Activated CD4-positive, alpha-beta T cell treated with anti-CD3 and anti-CD28 coated beads, Interleukin-2, Interleukin-6, amounts not matched to agents 100 ng/mL and 50 ng/mL, durations not matched to agents 16 hours and 8 hours (primary cell): ENCODE measurements at regions not wholly inside any gene's neighbourhood (a gene's known extent, or its start where the extent isn't known, plus 50 kb on each side); places are given as distances from the start of the nearest gene placed in this dataset.

Experiments
- DNase-seq: peaks from one replicate; pipeline ENCODE4 v3.0.0-alpha.2; 2020

GRCh38 chr2:126444512-126444911 is 211.4 kb upstream of the GYPC start:
- DNase-seq, result no peak

GRCh38 chr2:126446106-126446695 is 209.8 kb upstream of the GYPC start:
- no peak for DNase-seq

GRCh38 chr2:126448611-126449010 is 207.3 kb upstream of the GYPC start:
- DNase-seq, result no peak

GRCh38 chr2:126449677-126450076 is 206.3 kb upstream of the GYPC start:
- DNase-seq, result no peak

DNA sequence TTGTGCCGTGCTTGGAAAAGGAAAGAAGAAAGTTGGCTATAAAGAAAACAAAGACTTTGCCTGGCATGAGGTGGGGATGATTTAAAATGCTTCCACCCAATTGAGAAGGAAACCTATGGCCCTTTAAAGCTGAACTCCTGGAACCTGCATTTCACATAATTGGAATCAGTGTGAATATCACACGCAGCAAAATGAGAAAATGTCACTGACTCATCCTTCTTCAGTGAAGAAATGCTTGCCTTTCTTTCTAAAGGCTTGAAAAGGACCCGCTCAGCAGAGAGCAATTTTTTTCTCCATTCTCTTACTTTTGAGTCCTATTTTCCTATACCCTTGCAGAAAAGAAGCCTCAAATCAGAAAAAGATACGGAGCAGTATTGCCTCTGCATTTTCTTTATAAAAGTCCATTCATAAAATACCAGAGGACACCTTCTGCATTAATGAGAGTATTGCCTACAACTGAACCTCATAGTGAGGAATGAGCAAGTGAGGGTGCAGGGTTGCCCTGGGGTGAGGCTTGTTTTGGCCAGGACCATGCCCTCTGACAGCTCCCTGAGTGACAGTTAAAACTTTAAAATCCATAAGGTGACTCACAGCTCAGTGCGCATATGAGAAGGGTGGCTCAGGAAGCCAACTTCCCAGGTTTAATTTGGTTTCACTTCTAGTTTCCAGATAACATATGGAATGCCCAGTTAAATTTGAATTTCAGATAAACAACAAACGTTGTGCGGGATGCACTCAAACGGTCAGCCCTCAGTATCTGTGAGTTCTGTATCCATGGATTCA is 191.9 kb upstream of the GYPC start:
- DNase-seq, result no peak

DNA sequence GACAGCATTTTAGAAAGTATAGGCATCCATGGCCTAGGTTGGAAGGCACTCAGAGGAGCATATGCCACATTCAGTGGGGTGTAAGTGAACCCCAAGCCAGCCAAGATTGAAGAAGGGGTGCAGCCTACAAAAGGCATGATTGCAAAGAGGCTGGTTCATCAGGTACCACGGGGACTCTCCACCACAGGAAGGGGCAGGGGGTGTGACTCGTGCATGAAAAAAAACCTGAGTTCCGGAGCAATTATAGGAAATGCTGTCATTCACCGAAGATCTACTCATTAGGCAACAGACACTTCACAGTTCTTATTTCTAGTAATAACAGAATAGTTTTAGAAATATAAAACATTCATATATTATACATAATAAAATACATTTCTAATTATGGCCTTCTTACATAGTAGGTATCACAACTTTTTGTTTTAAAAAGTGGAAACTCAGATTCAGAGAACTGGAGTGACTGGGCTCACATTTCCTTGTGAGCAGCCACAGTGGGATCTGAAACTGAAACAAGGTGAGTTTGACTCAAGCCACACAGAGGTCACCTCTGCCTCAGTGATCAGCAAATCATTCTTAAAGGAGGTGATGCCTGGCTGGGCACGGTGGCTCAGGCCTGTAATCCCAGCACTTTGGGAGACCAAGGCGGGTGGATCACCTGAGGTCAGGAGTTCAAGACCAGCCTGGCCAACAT is 188.4 kb upstream of the GYPC start:
- DNase-seq, result peak; percentile 27

DNA sequence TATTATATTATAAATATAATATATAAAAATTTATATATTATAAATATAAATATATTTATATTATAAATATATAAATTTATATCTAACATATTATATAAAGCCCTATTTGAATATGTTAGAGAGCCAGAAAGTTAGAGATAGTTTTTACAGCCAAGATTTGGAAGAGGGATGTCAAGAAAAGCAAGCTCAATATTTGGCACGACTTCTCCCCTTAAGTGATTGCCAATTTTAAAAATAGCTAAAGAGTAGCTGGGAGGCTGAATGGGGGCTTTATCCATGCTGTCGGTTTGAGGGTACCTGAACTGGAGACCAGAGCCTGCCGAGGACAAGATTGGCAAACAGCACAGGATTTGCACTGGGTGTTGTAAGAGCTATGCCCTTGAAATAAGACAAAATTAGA is 180.9 kb upstream of the GYPC start:
- DNase-seq, result no peak

- DNase-seq, result no peak
These were observed 179.3 kb upstream of the GYPC start for GRCh38 chr2:126476691-126477090.

- DNase-seq, result no peak
These were observed 175.9 kb upstream of the GYPC start for GRCh38 chr2:126480033-126480432.

DNA sequence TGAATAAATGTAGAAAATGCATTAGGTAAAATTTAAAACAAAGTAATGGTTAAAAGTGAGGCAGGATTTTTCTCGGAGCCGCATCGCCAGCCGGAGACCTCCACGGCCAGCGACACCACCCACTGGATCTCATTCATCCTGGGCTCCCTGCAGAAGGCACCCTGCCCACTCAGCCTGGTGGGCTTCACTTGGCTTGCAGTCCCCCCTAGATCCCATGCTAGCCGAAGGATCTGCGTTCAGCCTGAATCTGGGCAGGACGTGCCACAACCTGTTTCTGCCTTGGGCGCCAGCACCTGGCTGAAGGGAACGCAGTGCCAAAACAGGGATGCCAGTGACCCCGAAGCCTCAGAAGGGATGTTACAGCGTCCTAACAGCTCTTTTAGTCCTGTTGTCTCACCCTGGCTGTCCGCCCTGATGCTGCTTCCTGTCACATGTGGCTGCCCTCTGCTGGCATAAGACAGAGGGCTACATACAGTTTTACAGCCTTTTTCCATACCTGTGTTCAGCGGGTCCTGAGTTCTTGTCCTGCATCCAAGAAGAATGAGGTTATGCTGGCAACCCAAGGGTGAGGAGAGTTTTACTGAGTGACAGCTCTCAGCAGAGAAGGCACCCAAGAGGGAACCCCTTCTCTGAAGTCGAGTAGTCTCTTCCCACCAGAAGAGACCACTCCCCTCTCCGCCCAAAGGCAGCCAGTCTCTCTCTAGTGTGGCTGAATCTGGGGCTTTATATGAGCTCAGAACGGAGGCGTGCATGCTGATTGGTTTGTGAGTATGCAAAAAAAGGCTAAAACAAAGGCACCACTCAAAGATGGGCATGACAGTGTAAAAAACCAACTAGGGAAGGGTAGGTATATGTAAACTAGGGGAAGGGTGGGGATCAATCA is 173.1 kb upstream of the GYPC start:
- peak; percentile 7 for DNase-seq

DNA sequence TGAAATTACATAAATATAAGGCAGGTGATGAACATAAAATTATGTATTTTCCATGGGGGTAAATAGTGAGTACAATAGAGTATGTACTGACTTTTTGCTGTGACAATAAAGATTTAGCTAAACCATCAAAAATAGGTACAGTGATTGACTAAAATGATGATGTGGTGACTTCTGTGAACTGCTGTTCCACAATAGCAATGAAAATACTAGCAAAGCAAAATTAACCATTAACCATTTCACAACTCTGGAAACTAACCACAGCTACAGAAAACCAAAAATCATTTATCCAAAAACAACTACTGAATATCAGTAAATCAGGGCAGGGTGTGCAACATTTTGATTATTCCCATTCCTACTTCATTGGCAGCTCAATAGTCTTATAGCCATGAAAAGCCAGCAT is 161.4 kb upstream of the GYPC start:
- DNase-seq, result no peak

GRCh38 chr2:126495189-126495588 is 160.8 kb upstream of the GYPC start:
- no peak for DNase-seq

DNA sequence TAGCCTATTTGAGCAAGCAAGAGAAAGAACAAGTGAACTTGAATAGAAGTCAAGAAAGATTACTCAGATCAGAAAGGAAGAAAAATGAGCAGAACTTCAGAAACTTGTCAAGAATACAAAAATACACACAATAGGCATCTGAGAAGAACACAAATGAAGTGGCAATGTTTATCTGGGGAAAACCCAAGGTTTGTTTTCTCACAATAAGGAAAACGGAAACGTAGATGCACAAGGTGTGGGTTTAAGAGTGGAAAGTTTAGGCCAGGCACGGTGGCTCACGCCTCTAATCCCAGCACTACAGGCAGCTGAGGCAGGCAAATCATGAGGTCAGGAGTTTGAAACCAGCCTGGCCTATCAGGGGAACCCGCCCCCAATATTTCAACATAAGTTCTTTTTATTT is 159.5 kb upstream of the GYPC start:
- peak; percentile 31 for DNase-seq

- no peak for DNase-seq
These were observed 152.5 kb upstream of the GYPC start for GRCh38 chr2:126503476-126503875.

- no peak for DNase-seq
These were observed 151.0 kb upstream of the GYPC start for GRCh38 chr2:126504949-126505348.

DNA sequence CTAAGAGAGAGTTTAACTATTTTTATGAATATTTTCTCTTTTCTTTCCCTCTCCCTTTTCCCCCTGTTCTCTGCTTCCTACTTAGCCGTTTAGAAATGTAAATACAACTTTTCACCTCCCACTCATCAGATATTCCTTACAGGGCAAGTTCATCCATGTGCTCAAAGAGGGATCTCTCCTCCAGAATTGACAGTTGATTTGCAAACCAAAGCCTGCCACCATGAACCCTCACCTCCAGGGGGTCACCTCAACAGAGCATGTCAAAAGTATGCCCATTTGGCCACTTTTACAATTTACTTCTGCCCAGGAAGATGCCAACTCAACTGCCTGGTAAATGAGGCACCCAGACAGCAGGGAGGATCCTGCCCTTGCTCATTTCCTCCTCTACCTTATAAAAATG is 149.2 kb upstream of the GYPC start:
- no peak for DNase-seq

DNA sequence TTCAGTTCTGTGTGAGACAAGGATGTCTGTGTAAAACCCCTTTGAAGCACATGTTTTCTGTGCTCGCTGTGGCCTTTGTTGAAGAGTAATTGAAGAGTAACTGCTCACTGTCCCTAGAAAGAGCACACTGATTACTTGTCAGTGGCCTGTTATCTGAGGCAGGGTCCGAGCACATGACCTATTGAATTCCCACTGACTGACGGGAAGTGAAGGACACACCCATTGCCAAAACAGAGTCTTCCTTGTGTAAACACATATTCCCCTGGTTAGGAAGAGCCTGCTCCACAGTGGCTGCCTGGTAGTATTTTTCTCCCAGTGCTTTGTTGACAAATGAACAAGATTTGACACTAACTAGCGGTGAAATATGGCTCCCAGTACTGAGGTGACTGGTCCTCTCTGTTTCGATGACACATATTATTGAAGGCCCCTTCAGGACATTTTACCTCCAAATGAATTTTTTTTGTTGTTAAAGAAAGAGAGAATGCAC is 148.5 kb upstream of the GYPC start:
- no peak for DNase-seq

DNA sequence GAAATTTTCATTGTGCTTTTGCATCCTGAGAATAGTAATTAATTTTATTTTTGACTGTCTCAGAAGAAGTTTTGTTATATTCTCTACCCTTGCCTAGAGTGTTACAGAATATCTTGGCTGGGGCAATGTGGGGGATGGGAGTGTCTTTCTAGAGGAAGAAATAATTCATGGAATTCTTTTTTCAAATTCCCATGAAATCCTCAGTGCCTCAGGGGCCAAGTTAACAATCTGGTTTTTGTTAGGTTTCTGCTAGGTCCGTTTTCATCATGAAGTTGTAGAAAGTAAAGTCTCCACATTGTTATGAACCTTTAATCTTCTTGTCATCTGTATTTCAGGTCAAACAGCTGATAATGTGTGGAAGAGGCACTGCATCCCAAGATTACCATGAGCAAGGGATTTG is 145.6 kb upstream of the GYPC start:
- DNase-seq, result no peak

DNA sequence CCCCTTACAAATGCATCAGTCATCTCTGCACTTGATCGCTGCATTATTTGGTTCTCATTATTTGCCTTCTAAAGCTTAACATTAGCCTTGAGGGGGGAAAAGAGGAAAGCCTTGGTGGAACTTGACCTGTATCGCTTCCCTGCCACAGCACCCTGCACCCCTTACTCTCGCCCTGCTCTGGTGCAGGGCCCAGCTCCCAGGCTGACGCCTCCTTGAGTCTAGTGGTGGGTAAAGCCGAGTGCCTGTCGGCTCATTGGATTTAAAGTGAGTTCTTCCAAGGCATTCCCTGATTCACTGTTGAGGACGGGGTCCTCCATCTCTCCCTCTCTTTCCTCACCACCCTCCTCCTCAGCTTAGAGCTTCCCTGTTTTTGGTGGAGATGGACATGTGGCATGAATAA is 145.0 kb upstream of the GYPC start:
- DNase-seq, result no peak

- DNase-seq, result no peak
These were observed 143.9 kb upstream of the GYPC start for GRCh38 chr2:126512026-126512425.

DNA sequence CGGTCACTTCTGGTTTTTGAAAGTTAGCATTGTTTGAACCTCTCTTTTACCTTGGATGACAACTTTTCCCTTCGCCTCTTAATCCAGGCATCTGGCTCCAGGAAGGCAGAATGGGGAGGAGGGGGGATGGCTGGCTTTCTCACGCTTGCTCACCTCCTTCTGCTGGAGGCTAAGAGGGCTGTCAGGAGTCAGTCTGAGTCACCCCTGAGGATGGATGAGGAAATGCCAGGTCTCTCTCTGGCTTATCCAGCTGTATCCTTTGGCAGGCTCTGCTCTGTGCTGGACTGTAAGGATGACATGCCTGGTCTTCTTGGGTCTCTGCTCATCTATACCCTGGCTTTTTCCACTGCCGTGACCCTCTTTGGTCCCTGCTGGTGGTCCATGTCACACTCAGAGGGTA is 142.9 kb upstream of the GYPC start:
- no peak for DNase-seq

- DNase-seq, result no peak
These were observed 140.5 kb upstream of the GYPC start for GRCh38 chr2:126515471-126515870.

DNA sequence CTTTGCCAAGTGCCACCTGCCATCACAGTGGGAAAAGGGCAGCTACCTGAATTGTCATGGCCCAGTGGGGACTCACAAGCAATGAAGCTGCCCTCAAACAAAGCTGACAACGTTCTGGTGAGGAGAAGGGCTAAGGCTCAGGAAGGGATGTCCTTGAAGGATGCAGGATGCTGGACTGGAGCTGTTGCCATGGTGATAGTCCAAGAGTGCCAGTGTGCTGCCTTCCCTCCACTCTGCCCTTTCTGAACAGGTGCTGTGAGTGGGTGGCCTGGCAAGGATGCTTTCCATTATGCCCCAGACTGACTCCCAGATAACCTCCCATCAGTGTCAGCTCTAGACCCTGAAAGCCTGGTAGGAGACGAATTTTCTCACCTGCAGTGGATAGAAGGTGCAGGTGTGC is 137.8 kb upstream of the GYPC start:
- DNase-seq, result no peak
